ENCODE measurements at regions not wholly inside any gene's neighbourhood (a gene's known extent, or its start where the extent isn't known, plus 50 kb on each side); places are given as distances from the start of the nearest gene placed in this dataset.

GRCh38 chr15:47876986-47877385, 159.7 kb downstream of the SEMA6D start:
- H4K5ac ChIP-seq (ENCODE audit: insufficient read length, low read depth, low read length), result no peak overlapping the region
- no peaks in the 10 kb centered on the region for H3K79me1 ChIP-seq (ENCODE audit: low read depth, low read length)
- no peaks in the 10 kb centered on the region for H3K23me2 ChIP-seq (ENCODE audit: low read depth, low read length)
- H4K8ac ChIP-seq (ENCODE audit: extremely low read depth, insufficient read depth, low read length), result no peak overlapping the region
- H2AFZ ChIP-seq (ENCODE audit: low read length), result no peak overlapping the region
- H3K4me2 ChIP-seq (ENCODE audit: insufficient read depth in 1 of 2, low read depth in 2 of 2, low read length in 2 of 2), result no peak overlapping the region
- 87% methylated on average over 5 of the region's 5 CpGs; no CpG with 5 or more reads in 1 of the 2 experiments for WGBS, 2 experiments (ENCODE audit: extremely low coverage in 1 of 2, insufficient coverage in 1 of 2, insufficient read length in 1 of 2, insufficient replicate concordance in 2 of 2, low coverage in 1 of 2, low lambda C conversion rate in 2 of 2, missing lambda C conversion rate in 1 of 2)
- H3K27me3 ChIP-seq (replicated peaks in 1 of 4; ENCODE audit: control insufficient read depth in 3 of 4, extremely low read depth in 1 of 4, insufficient read depth in 3 of 4, low read length in 3 of 4), result peaks cover 0 to 2% (median 0%) of the 10 kb centered on the region in 4 experiments; a peak in 2 of 7 replicates
- POLR2A ChIA-PET (ENCODE audit: partially characterized antibody), result no interaction called here
- no peaks in the 10 kb centered on the region for H3K36me3 ChIP-seq (ENCODE audit: control insufficient read depth in 2 of 4, insufficient read depth in 4 of 4, low read length in 3 of 4)
- H2BK5ac ChIP-seq (ENCODE audit: low read depth, low read length), result no peak overlapping the region
- H4K91ac ChIP-seq (replicated peaks; ENCODE audit: insufficient read length, low read length), result no peak overlapping the region
- no peak overlapping the region for H3K23ac ChIP-seq (ENCODE audit: insufficient read length)
- no peaks in the 10 kb centered on the region for H3K9me3 ChIP-seq (ENCODE audit: insufficient read depth in 2 of 2, low read depth in 1 of 2, low read length in 1 of 2)
- CTCF ChIA-PET (ENCODE audit: partially characterized antibody), result interaction anchor here (0.8 kb wide), 1 partner anchor 36 kb away, joined by 3 read pairs; no protein-coding TSS in a partner anchor
- H2AK5ac ChIP-seq (ENCODE audit: low read depth, low read length), result no peak overlapping the region
- no peak overlapping the region for H2BK15ac ChIP-seq (ENCODE audit: low read length)
- H3K4me3 ChIP-seq (ENCODE audit: extremely low read depth in 1 of 4, insufficient read depth in 2 of 4, low read depth in 3 of 4, low read length in 4 of 4), result no peak overlapping the region
- no peak for DNase-seq (ENCODE audit: low read depth in 1 of 2, low spot score in 2 of 2)
- H3K79me2 ChIP-seq (ENCODE audit: control insufficient read depth in 1 of 2, insufficient read depth in 2 of 2, low read length in 2 of 2), result no peaks in the 10 kb centered on the region
- H3K56ac ChIP-seq (replicated peaks; ENCODE audit: insufficient read length, low read depth, low read length), result no peak overlapping the region
- no peak for FAIRE-seq
- H2BK12ac ChIP-seq (ENCODE audit: low read depth, low read length), result no peak overlapping the region
- no peaks in the 10 kb centered on the region for H3K4me1 ChIP-seq (replicated peaks in 1 of 4; ENCODE audit: control insufficient read depth in 3 of 4, insufficient read depth in 4 of 4, low read length in 3 of 4)
- H2BK120ac ChIP-seq (replicated peaks; ENCODE audit: low read depth, low read length), result no peak overlapping the region
- no peak overlapping the region for H3K14ac ChIP-seq (ENCODE audit: insufficient read length)
- H3K27ac ChIP-seq (ENCODE audit: low read depth, low read length), result no peak overlapping the region
- no peak overlapping the region for H3K4ac ChIP-seq (replicated peaks; ENCODE audit: insufficient read length, low read depth, low read length)
- H3K18ac ChIP-seq (ENCODE audit: extremely low read depth, low read length), result no peak overlapping the region
- no peak overlapping the region for H3K9ac ChIP-seq (replicated peaks in 1 of 4; ENCODE audit: extremely low read depth in 1 of 4, low read depth in 3 of 4, low read length in 3 of 4)
- no peak overlapping the region for H2BK20ac ChIP-seq (ENCODE audit: low read length)
- H4K20me1 ChIP-seq (replicated peaks in 1 of 2; ENCODE audit: control insufficient read depth in 1 of 2, insufficient read depth in 2 of 2, low read length in 2 of 2), result no peaks in the 10 kb centered on the region
- TF ChIP-seq CHD2 (IDR thresholded peaks at IDR 0.05; ENCODE audit: low read length) (no peak), USF2 (IDR thresholded peaks at IDR 0.05; ENCODE audit: low read length) (no peak), TAF1 (IDR thresholded peaks at IDR 0.05; ENCODE audit: low read depth, low read length) (no peak), ASH2L (IDR thresholded peaks at IDR 0.05; ENCODE audit: low read length) (no peak), GTF2F1 (IDR thresholded peaks at IDR 0.05; ENCODE audit: borderline replicate concordance, low read depth, low read length) (no peak), TBP (IDR thresholded peaks at IDR 0.05; ENCODE audit: low read depth, low read length) (no peak)
